GM12878 (cell line): ENCODE measurements at regions not wholly inside any gene's neighbourhood (a gene's known extent, or its start where the extent isn't known, plus 50 kb on each side); places are given as distances from the start of the nearest gene placed in this dataset.

ENCODE experiments used
- GABPA ChIP-seq: IDR thresholded peaks from 2 replicates; pipeline ENCODE4 v1.6.1; 2014; ENCODE audit warnings: antibody characterized with exemption, low read depth, mild to moderate bottlenecking, inconsistent platforms
- MYC ChIP-seq: IDR thresholded peaks from 2 replicates; pipeline ENCODE4 v1.6.1; 2011; ENCODE audit warnings: mild to moderate bottlenecking, low read length, moderate library complexity, inconsistent platforms; ENCODE audit not compliant: insufficient read depth, insufficient replicate concordance, insufficient read length, severe bottlenecking
- NFYB ChIP-seq: IDR thresholded peaks from 2 replicates; pipeline ENCODE4 v1.6.1; 2011; ENCODE audit warnings: low read depth, mild to moderate bottlenecking, low read length, improper control_type of control experiment, moderate library complexity; ENCODE audit not compliant: insufficient read depth
- PAX5 ChIP-seq: IDR thresholded peaks from 2 replicates; pipeline ENCODE4 v1.6.1; 2011; ENCODE audit warnings: low read depth, low read length, borderline replicate concordance
- POLR2A ChIP-seq: IDR thresholded peaks from 2 replicates; pipeline ENCODE4 v1.6.1; 2011; ENCODE audit warnings: low read depth, mild to moderate bottlenecking, low read length
- RFX5 ChIP-seq: IDR thresholded peaks from 2 replicates; pipeline ENCODE4 v1.6.1; 2011; ENCODE audit warnings: low read depth, low read length, improper control_type of control experiment
- SIN3A ChIP-seq: IDR thresholded peaks from 2 replicates; pipeline ENCODE4 v1.6.1; 2012; ENCODE audit warnings: low read depth, low read length, improper control_type of control experiment
- SP1 ChIP-seq: IDR thresholded peaks from one replicate; pipeline ENCODE4 v1.6.1; 2011; ENCODE audit warnings: low read depth, low read length
- SRF ChIP-seq, 2 experiments: IDR thresholded peaks; 2 replicates each; pipeline ENCODE4 v1.6.1; 2011; ENCODE audit warnings: low read depth in 2 of 2, low read length in 2 of 2, mild to moderate bottlenecking in 1 of 2, moderate library complexity in 1 of 2
- TF ChIP-seq, protein P1 (sequence below), 3 experiments: IDR thresholded peaks in 2 of 3; conservative IDR thresholded peaks in 1 of 3; 2 replicates each; pipeline ENCODE4 v1.5.1; 2011; ENCODE audit warnings: low read depth in 3 of 3, low read length in 3 of 3, mild to moderate bottlenecking in 3 of 3, control low read depth in 2 of 3, moderate library complexity in 2 of 3, inconsistent platforms in 1 of 3, mixed read lengths in 1 of 3; ENCODE audit not compliant: control insufficient read depth in 2 of 3, insufficient read depth in 1 of 3; ENCODE audit errors: extremely low read depth in 1 of 3

DNA sequence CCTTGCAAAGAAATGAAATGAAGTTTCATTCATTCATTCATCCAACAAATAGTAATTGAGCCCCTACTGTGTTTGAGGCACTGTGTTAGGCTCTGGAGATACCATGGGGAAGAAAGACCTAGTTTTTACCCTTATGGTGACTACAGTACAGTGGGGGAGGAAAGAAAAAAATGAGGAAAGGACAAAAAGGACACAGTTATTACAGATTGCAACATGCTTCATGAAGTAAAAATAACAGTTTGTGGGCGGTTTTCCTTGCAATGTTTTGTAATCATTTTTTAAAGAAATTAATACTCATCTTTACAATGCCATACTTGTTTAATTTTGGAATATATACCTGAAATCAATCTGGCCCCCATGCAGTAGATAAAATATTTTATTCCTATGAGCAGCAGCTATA, 120.3 kb downstream of the TM2D1 start:
- TF ChIP-seq SIN3A = no peak
- TF ChIP-seq RFX5 = no peak
- TF ChIP-seq MYC = no peak
- TF ChIP-seq NFYB = no peak
- TF ChIP-seq POLR2A = no peak
- TF ChIP-seq SP1 = no peak
- TF ChIP-seq, protein P1, sequence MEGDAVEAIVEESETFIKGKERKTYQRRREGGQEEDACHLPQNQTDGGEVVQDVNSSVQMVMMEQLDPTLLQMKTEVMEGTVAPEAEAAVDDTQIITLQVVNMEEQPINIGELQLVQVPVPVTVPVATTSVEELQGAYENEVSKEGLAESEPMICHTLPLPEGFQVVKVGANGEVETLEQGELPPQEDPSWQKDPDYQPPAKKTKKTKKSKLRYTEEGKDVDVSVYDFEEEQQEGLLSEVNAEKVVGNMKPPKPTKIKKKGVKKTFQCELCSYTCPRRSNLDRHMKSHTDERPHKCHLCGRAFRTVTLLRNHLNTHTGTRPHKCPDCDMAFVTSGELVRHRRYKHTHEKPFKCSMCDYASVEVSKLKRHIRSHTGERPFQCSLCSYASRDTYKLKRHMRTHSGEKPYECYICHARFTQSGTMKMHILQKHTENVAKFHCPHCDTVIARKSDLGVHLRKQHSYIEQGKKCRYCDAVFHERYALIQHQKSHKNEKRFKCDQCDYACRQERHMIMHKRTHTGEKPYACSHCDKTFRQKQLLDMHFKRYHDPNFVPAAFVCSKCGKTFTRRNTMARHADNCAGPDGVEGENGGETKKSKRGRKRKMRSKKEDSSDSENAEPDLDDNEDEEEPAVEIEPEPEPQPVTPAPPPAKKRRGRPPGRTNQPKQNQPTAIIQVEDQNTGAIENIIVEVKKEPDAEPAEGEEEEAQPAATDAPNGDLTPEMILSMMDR (IDR thresholded peaks at IDR 0.05 in 2 of 3, conservative IDR thresholded peaks at IDR 0.05 in 1 of 3; ENCODE audit: control insufficient read depth in 2 of 3, extremely low read depth in 1 of 3, insufficient read depth in 1 of 3, low read depth in 3 of 3, low read length in 3 of 3) = no peak
- TF ChIP-seq GABPA = no peak
- TF ChIP-seq SRF (IDR thresholded peaks at IDR 0.05; ENCODE audit: low read depth in 2 of 2, low read length in 2 of 2) = no peak
- no peak for TF ChIP-seq PAX5
